Uterus (tissue), 3 donors: ENCODE measurements at regions not wholly inside any gene's neighbourhood (a gene's known extent, or its start where the extent isn't known, plus 50 kb on each side); places are given as distances from the start of the nearest gene placed in this dataset.

Source experiments
- DNase-seq, 2 donors: peaks; one replicate each; pipeline ENCODE4 v3.0.0-alpha.2; 2019 to 2020
- H3K27ac ChIP-seq, 2 donors: fragments of 200-600 bp; sonication (generic); 1 replicate in 1 of 2; 2 replicates in 1 of 2; pipeline ENCODE4 v1.5.1; 2016 to 2018
- H3K27me3 ChIP-seq, 2 donors: fragments of 200-600 bp; sonication (generic); one replicate each; pipeline ENCODE4 v1.5.1; 2018 to 2019; ENCODE audit warnings: control low read depth in 1 of 2
- H3K36me3 ChIP-seq, 2 donors: fragments of 200-600 bp; sonication (generic); one replicate each; pipeline ENCODE4 v1.5.1; 2019; ENCODE audit warnings: control low read depth in 1 of 2
- H3K4me1 ChIP-seq, 2 donors: fragments of 200-600 bp; sonication (generic); one replicate each; pipeline ENCODE4 v1.5.1; 2018 to 2019; ENCODE audit warnings: control low read depth in 1 of 2
- H3K4me3 ChIP-seq, 2 donors: fragments of 200-600 bp; sonication (generic); 1 replicate in 1 of 2; 2 replicates in 1 of 2; pipeline ENCODE4 v1.5.1; 2018 to 2019; ENCODE audit warnings: mild to moderate bottlenecking in 1 of 2
- H3K9me3 ChIP-seq, 2 donors: fragments of 200-600 bp; sonication (generic); one replicate each; pipeline ENCODE4 v1.5.1; 2019; ENCODE audit warnings: control low read depth in 1 of 2
- POLR2A ChIP-seq, 2 donors: fragments of 450-650 bp; IDR thresholded peaks; one replicate each; pipeline ENCODE4 v1.6.1; 2016; ENCODE audit warnings: antibody characterized with exemption in 2 of 2, mild to moderate bottlenecking in 1 of 2, moderate library complexity in 1 of 2
- intact Hi-C: fragments of 100-400 bp; cut with DNase I; formaldehyde crosslinking; loops from one replicate; pipeline ENCODE4 v1.15.1; 2023; ENCODE audit warnings: low total_unique reads
- TF ChIP-seq, protein P1 (sequence below), 4 experiments: fragments of 200-600 bp in 2 of 4; fragments of 450-650 bp in 2 of 4; sonication (generic) in 2 of 4; IDR thresholded peaks; one replicate each; pipeline ENCODE4 v1.5.1; 2016 to 2019; ENCODE audit warnings: antibody characterized with exemption in 4 of 4, mild to moderate bottlenecking in 2 of 4, moderate library complexity in 1 of 4
- donor health status: DM: yes; HTN: yes; CAD: no.

DNA sequence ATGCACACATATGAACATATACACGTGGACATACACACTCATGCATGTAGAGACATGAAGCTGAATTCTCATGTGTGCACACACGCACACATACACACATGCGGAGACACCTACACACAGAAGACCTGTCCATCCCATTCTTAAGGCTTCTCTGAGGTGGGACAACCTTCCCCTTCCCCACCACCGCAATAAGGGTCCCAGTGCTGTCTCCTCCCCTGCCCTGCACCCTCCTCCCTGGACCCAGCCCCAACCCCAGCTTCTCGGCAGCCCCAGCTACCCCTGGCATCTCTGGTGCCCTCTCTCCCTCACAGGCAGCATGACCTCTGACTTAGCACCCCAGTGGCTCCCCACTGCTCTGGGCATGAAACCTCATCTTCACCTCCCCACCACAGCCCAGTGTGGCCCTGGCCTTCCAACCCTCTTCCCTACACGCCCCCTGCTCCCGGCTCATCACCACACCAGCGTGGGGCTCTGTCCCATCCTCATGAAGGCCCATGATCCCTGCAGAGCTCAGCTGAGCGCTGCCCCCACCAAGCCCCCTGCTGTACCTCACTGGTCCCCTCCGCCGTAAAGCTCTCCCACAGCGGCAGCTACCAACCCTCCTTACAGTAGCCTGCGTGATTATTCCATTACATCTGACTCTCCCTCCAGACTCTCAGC, 204.1 kb upstream of the ZNF536 start:
- Histone ChIP-seq H3K4me3 (no peak overlapping the region), H3K36me3 (no peaks in the 10 kb centered on the region), H3K27ac (no peak overlapping the region), H3K27me3 (no peaks in the 10 kb centered on the region), H3K4me1 (no peaks in the 10 kb centered on the region), H3K9me3 (no peaks in the 10 kb centered on the region)
- intact Hi-C loops, result no loop called here
- no peak for TF ChIP-seq POLR2A (IDR thresholded peaks at IDR 0.05)
- TF ChIP-seq, protein P1, sequence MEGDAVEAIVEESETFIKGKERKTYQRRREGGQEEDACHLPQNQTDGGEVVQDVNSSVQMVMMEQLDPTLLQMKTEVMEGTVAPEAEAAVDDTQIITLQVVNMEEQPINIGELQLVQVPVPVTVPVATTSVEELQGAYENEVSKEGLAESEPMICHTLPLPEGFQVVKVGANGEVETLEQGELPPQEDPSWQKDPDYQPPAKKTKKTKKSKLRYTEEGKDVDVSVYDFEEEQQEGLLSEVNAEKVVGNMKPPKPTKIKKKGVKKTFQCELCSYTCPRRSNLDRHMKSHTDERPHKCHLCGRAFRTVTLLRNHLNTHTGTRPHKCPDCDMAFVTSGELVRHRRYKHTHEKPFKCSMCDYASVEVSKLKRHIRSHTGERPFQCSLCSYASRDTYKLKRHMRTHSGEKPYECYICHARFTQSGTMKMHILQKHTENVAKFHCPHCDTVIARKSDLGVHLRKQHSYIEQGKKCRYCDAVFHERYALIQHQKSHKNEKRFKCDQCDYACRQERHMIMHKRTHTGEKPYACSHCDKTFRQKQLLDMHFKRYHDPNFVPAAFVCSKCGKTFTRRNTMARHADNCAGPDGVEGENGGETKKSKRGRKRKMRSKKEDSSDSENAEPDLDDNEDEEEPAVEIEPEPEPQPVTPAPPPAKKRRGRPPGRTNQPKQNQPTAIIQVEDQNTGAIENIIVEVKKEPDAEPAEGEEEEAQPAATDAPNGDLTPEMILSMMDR (IDR thresholded peaks at IDR 0.05), result no peak
- DNase-seq, result no peak

DNA sequence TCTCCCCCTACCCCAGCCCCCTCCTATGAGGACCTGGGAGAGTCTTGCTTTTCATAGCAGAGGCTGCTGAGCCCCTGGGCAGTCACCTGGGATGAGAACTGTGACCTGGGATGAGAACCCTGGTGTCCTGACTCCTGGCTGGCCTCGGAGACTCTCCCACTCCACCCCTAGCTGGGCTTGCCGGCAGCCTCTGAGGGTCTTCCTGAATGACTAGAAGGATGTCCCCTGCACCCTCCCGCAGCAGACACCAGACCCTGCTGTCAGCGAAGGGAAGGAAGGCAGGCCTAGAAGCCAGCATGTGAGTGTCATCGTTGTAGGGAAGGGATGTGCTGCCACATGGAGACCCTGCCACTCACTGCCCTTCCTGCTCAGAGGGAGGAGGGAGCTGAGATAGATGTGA, 203.4 kb upstream of the ZNF536 start:
- no peaks in the 10 kb centered on the region for H3K27me3 ChIP-seq
- TF ChIP-seq, protein P1 (IDR thresholded peaks at IDR 0.05), result no peak
- no peak for TF ChIP-seq POLR2A (IDR thresholded peaks at IDR 0.05)
- intact Hi-C loops, result no loop called here
- H3K9me3 ChIP-seq, result no peaks in the 10 kb centered on the region
- H3K4me1 ChIP-seq, result no peaks in the 10 kb centered on the region
- H3K27ac ChIP-seq, result no peak overlapping the region
- no peaks in the 10 kb centered on the region for H3K36me3 ChIP-seq
- H3K4me3 ChIP-seq, result no peak overlapping the region
- no peak for DNase-seq

DNA sequence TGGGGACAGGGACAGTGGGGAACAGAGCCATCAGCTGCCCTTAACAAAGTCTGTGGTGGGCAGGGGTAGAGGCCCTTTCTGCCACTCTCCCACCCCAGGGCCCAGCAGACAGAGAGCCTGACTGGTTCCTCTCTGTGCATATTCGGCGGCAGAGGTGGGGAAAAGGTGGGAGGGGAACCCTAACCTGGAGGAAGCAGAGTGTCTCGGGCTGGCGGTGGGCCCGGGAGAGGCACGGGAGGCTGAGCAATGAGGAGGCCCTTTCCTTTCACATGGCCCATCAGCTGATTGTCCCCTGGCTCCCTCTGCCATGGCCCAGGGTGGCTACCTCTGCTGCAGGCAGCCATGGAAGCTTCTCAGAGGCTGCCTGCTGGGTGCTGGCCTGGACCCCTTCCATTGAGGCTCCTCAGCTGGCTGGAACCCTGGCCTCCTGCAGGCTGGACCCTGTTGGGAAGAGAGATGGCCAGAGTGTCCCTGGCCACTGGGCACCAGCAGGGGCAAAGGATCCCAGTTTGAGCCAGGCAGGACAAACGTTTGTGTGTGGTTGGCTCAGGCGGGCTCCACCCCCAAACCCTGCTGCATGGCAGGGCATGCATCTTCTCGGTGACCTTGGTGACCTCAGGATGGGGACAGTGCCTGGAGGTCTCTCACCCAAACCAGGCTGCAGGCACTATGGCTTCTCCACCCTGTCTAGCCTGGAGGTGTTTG, 202.8 kb upstream of the ZNF536 start:
- no peaks in the 10 kb centered on the region for H3K4me1 ChIP-seq
- no peak overlapping the region for H3K4me3 ChIP-seq
- TF ChIP-seq POLR2A (IDR thresholded peaks at IDR 0.05), result no peak
- TF ChIP-seq, protein P1 (IDR thresholded peaks at IDR 0.05), result no peak
- intact Hi-C loops, result no loop called here
- no peaks in the 10 kb centered on the region for H3K36me3 ChIP-seq
- H3K27ac ChIP-seq, result no peak overlapping the region
- no peaks in the 10 kb centered on the region for H3K9me3 ChIP-seq
- DNase-seq, result no peak
- no peaks in the 10 kb centered on the region for H3K27me3 ChIP-seq

DNA sequence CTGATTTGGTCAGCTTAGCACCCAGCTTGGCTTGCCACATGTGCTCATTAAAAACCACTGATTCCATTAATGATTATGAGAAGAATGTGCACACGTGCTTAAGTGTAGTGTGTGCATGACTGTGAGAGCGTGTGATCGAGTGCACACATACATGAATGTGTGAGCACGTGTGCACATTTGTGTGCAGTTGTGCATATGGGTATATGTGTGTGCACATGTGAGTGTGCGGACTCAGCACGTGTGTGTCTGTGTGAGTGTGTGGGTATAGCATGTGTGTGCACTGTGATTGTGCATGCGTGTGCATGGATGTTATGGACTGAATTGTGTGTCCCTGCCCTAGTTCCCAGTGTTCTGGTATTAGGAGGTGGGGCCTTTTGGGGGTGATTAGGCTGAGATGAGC, 202.1 kb upstream of the ZNF536 start:
- no peaks in the 10 kb centered on the region for H3K4me1 ChIP-seq
- H3K9me3 ChIP-seq, result no peaks in the 10 kb centered on the region
- intact Hi-C loops, result no loop called here
- no peak overlapping the region for H3K4me3 ChIP-seq
- no peaks in the 10 kb centered on the region for H3K27me3 ChIP-seq
- no peak for DNase-seq
- H3K27ac ChIP-seq, result no peak overlapping the region
- H3K36me3 ChIP-seq, result no peaks in the 10 kb centered on the region
- no peak for TF ChIP-seq POLR2A (IDR thresholded peaks at IDR 0.05)
- TF ChIP-seq, protein P1 (IDR thresholded peaks at IDR 0.05), result no peak

DNA sequence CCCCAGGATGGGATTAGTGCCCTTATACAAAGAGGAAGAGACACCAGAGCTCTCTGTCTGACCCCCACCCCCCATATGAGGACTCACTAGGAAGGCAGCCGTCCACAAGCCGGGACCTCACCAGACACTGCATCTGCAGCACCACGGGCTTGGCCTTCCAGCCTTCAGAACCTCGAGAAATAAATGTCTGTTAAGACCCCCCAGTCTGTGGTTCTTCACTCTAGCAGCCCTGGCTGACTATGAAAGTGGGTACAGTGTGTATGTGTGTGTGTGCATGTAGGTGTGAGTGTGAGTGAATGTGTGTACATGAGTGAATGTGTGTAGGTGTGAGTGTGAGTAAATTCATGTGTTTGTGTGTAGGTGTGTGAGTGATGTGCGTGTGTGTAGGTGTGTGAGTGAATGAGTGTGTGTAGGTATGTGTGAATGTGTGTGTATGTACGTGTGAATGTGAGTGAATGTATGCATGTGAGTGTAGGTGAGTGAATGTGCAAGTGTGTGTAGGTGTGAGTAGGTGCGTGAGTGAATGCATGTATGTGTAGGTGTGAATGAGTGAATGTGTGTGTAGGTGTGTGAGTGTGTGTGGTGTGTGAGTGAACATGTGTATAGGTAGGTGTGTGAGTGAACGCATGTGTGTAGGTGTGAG, 201.6 kb upstream of the ZNF536 start:
- Histone ChIP-seq H3K4me3 (no peak overlapping the region), H3K27me3 (no peaks in the 10 kb centered on the region), H3K36me3 (no peaks in the 10 kb centered on the region), H3K4me1 (no peaks in the 10 kb centered on the region), H3K9me3 (no peaks in the 10 kb centered on the region), H3K27ac (no peak overlapping the region)
- no peak for TF ChIP-seq POLR2A (IDR thresholded peaks at IDR 0.05)
- TF ChIP-seq, protein P1 (IDR thresholded peaks at IDR 0.05), result no peak
- DNase-seq, result no peak
- intact Hi-C loops, result no loop called here
